Hematopoietic multipotent progenitor cell treated with erythropoietin and hydrocortisone succinate and interleukin-3 and kit ligand, for 6 days (in vitro differentiated cells): ENCODE measurements at regions not wholly inside any gene's neighbourhood (a gene's known extent, or its start where the extent isn't known, plus 50 kb on each side); places are given as distances from the start of the nearest gene placed in this dataset.

Source experiments
- DNase-seq: peaks from one replicate; pipeline ENCODE4 v3.0.0-alpha.2; 2015

GRCh38 chr11:36809303-36809702 is 211.3 kb upstream of the RAG2 start:
- no peak for DNase-seq

GRCh38 chr11:36807871-36808270 is 209.8 kb upstream of the RAG2 start:
- DNase-seq: no peak

- DNase-seq: no peak
Observed at GRCh38 chr11:36803084-36803483, 205.0 kb upstream of the RAG2 start.

GRCh38 chr11:36792996-36793914 is 195.2 kb upstream of the RAG2 start:
- DNase-seq: no peak

GRCh38 chr11:36791957-36792356 is 193.9 kb upstream of the RAG2 start:
- no peak for DNase-seq

GRCh38 chr11:36790526-36790925 is 192.5 kb upstream of the RAG2 start:
- no peak for DNase-seq

- DNase-seq: no peak
Observed at GRCh38 chr11:36783808-36784207, 185.8 kb upstream of the RAG2 start.

GRCh38 chr11:36779791-36780190 is 181.8 kb upstream of the RAG2 start:
- no peak for DNase-seq

- no peak for DNase-seq
Observed at GRCh38 chr11:36777311-36777710, 179.3 kb upstream of the RAG2 start.

- no peak for DNase-seq
Observed at GRCh38 chr11:36775756-36776155, 177.7 kb upstream of the RAG2 start.

GRCh38 chr11:36775130-36775529 is 177.1 kb upstream of the RAG2 start:
- no peak for DNase-seq

GRCh38 chr11:36774603-36775002 is 176.6 kb upstream of the RAG2 start:
- DNase-seq: no peak

- DNase-seq: no peak
Observed at GRCh38 chr11:36763187-36763586, 165.2 kb upstream of the RAG2 start.

GRCh38 chr11:36757075-36757474 is 159.0 kb upstream of the RAG2 start:
- DNase-seq: no peak

GRCh38 chr11:36753960-36754359 is 155.9 kb upstream of the RAG2 start:
- DNase-seq: no peak

- DNase-seq: no peak
Observed at GRCh38 chr11:36751996-36752395, 154.0 kb upstream of the RAG2 start.

GRCh38 chr11:36751335-36751781 is 153.3 kb upstream of the RAG2 start:
- no peak for DNase-seq

GRCh38 chr11:36750349-36750748 is 152.3 kb upstream of the RAG2 start:
- DNase-seq: peak; percentile 42

GRCh38 chr11:36748836-36749235 is 150.8 kb upstream of the RAG2 start:
- DNase-seq: no peak

- DNase-seq: peak; percentile 96
Observed at GRCh38 chr11:36746886-36747710, 149.1 kb upstream of the RAG2 start.

GRCh38 chr11:36744375-36745168 is 146.5 kb upstream of the RAG2 start:
- peak; percentile 86 for DNase-seq

- no peak for DNase-seq
Observed at GRCh38 chr11:36743039-36743438, 145.0 kb upstream of the RAG2 start.

GRCh38 chr11:36741515-36741914 is 143.5 kb upstream of the RAG2 start:
- DNase-seq: no peak
